ENCODE measurements at regions not wholly inside any gene's neighbourhood (a gene's known extent, or its start where the extent isn't known, plus 50 kb on each side); places are given as distances from the start of the nearest gene placed in this dataset.

DNA sequence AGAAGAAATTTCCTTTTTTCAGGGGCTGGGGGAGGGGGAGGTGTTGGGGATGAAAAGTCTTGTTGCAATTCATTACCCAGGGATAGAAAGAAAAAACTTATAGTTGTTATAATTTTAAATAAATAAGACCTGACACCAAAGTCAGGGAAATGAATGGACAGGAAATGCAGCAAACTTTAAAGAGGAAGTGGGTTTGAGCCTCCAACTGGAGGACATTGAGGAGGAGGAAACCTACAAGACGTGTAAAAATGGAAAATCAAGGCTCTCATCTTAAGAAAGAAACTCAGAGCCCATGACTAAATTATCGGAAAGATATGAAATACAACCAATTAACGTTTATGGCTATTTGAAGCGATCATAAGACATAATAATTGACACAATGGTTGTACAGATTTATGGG, 54.4 kb downstream of the NIBAN1 start:
- no peak for DNase-seq (ENCODE audit: low read depth)

DNA sequence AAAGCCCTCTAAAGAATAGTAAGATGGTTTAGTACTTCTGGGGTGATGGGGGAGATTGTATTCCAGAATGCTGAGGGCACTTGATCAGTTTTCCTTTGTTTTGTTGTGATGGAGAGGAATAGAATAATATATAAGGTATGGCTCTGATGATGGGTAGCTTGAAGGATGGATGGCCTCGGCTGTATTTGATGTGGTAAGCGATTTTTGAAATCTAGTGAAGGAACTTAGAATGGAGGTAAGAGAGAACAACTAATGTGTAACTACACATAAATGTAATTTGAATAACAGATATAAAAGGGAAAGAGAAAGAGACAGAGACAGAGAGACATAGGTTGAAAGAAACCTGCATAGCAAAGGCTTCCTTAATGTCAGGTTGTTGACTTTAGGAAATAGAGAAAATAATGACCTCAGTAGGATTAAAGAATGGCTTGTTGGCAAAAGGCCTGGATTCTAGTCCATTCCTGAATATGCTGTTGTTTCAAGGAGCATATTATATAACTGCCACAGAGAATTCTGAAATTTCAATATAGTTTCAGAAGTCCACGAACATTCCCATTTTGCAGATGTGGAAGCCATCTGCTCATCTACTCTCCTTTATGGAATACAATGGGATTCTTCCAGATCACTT, 58.7 kb downstream of the NIBAN1 start:
- no peak for DNase-seq (ENCODE audit: low read depth)

DNA sequence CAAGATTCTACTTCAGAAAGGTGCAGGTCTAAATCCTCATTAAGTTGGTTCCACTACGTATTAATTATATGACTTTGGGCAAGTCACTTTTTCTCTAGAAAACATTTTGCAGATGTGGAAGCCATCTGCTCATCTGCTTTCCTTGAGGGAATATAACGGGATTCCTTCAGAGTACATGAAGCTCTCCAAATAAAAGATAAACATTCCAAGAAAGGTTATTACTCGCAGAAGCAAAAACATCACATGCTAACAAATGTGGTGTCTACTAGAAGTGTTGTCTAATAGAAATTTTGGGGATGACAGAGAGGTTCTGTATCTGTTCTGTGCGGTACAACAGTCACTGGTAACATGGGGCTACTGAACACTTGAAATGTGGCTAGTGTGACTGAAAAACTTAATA, 60.2 kb downstream of the NIBAN1 start:
- DNase-seq (ENCODE audit: low read depth), result no peak

DNA sequence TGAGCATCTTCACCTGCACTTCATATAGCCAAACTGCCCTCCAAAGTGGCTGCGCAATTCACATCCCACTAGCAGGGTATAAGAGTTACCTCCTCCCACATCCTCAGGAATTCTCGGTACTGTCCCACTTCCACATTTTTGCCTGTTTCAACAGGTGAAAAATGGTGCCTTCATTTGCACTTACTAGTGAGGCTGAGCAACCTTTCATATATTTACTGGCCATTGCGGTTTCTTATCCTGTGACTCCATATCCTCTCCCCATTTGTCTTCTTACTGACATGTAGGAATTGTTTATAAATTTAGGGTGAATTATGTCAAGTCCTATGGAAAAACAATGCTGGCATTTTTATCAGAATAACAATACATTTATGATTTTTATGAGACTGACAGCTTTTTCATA, 61.9 kb downstream of the NIBAN1 start:
- no peak for DNase-seq (ENCODE audit: low read depth)

DNA sequence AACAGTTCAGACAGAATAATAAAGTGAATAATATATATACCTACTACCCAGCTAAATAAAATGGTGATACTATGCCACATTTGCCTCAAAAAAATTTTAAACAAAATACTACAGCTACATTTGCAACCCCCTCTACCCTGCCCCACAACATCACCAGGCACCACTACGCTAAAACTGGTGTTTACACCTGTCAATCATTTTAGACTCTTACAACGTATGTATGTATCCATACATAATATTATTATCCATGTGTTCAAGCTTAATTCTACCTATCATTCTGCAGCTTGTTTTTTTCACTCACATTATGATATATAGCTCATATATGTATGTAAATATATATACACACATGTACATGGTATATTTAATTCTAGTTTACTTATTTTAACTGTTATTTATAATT, 62.5 kb downstream of the NIBAN1 start:
- DNase-seq (ENCODE audit: low read depth), result no peak

DNA sequence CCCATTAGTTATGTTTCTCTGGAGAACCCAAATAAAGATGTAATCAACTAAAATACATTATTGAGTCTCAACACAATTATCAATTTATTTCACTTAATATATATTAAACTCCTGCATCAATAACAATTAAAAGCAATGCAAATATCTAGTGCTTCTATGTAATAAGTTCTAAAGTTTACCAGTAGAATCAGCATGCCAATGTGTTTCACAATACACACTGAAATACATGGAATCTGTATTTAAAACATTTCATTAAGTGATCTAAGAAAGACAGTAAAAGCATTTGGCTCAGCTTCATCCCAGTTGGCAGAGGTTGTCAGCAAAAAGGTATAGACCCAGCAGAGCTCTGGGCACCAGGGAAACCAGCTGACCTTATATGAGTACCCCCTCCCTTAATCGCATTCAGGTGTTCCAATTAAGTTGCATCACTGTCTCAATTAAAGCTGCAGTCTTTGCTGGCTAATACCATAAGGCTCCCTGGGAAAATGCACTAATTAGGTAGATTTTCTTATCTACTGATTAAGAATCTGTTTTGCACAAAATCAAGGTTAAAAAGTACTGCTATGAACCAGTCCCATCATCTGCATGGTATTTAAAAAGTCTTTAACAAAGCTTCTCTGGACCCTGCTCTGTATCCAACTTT, 63.1 kb downstream of the NIBAN1 start:
- DNase-seq (ENCODE audit: low read depth), result no peak

DNA sequence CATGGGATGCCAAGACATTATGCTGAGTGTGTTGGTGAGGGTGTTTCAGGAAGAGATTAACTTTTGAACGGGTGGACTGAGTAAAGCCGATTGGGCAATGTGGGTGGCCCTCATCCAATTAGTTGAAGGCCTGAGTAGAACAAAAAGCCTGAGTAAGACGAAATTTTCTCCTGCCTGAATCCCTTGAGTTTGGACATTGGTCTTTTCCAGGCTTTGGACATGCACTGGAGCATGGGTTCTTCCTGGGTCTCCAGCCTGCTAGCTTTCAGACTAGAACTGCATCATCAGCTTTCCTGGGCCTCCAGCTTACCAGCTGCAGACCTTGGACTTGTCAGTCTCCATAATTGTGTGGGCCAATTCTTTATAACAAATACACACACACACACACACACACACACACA, 63.6 kb downstream of the NIBAN1 start:
- peak; percentile 57 for DNase-seq (ENCODE audit: low read depth)

DNA sequence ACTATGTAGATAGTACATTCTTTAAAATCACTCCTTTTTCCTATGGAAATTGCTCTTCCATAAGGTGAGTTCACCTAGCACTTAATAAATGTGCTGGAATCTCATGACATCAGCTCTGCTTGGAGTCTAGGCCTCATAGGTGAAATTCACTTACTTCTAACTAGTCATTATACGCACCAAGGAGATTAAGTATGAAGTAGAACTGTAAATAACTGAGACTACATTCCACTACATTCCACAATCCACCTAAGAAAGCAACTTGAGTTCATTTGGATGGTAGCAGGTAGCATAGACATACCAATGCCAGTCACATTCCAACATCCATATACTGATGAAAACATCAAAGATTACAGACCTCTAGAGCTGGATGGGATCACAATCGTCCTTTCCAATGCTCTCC, 64.3 kb downstream of the NIBAN1 start:
- peak; percentile 45 for DNase-seq (ENCODE audit: low read depth)

DNA sequence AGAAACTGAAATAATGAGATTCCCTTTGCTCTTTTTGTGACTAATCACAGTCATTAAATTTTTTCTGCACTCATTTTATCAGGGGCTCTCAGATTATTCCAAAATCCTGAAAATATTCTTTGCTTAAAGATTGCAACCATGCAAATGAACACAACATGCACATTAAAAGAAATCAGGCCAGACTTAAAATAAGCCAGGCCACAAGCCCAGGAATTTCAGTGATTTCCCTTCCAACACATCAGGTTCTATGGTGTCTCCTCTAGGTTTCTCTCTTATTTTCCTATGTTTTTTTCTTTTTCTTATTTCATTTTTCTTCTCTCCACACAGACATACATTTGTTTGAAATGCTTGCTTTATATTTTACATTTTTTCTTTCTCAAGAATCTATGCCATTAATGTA, 65.3 kb downstream of the NIBAN1 start:
- no peak for DNase-seq (ENCODE audit: low read depth)

DNA sequence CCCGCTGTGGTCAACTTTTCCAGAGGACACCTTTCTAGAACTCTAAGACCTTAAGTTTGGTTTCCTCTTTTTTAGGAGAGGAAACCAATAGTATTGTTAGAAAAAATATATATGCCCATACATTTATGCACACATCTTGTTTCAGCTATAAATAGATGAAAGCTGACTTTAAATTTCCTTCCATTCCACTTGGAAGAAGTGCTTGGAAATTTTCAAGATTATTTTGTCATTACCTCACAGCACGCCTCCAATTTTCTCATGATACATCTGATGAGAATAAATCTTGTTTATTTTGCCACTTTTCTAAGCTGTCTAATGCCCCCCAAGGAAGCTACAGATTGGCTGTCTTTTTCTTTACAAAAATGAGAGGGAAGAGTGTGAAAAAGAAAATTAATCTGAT, 65.8 kb downstream of the NIBAN1 start:
- DNase-seq (ENCODE audit: low read depth), result no peak

DNA sequence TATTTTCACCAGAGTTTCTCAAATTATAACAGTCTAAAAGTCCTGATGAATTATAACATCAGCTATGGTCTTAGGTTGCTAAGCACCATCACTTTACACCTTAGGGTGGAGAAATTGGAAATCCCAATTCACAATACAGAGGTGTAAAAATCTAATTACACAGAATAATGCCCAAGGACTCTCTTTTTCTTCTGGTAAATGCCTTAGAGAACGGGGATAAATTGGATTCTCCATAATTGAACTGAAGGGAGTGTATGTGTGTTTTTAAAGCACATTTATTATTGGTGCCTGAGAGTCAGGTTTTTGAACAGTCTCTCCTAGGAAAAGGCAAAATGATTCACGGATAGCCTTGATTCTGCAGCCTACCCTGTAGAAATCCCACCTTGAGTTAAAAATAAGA, 66.8 kb downstream of the NIBAN1 start:
- DNase-seq (ENCODE audit: low read depth), result no peak

DNA sequence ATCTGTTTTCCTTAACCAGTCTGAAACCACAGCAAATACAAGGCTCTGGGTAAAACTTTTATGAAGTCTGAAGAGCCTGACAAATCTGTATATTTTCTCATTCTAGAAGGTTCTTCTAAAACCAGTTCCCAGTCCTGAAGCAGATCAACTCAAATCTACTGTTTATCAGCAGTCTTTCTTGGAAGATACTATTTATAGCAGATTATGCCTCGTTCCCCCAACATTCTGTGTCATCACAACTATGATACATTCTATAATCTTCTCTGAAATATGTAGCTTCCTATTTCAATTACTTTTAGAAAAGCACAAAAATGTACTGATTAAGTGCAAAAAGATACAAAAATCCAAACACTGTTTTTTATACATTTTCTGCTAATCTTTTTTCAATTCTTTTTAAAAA, 67.5 kb downstream of the NIBAN1 start:
- DNase-seq (ENCODE audit: low read depth), result no peak

DNA sequence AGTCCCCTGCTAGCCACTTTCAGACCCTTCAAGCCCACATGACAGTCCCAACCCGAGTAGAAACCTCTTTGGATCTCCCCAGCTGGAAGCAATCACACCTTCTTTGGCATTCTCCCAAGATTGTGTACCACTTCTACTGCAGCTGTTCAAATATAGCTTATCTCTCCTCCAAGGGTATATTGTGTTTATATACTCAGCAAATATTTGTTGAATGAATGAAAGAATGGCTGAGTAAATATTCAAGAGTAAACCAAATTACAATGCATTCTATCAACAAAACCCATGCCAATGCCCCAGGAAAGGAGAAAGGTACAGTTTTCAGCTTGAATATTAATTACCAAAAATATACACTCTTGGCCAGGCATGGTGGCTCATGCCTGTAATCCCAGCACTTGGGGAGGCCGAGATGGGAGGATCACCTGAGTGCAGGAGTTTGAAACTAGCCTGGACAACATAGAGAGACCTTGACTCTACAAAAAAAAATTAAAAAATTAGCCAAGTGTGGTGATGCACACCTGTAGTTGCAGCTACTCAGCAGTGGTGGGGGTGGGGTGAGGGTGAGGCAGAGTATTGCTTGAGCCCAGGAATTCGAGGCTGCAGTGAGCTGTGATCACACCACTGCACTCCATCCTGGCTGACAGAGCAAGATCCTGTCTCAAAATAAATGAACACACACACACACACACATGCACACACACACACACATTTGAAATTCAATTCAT, 68.5 kb downstream of the NIBAN1 start:
- DNase-seq (ENCODE audit: low read depth), result no peak

DNA sequence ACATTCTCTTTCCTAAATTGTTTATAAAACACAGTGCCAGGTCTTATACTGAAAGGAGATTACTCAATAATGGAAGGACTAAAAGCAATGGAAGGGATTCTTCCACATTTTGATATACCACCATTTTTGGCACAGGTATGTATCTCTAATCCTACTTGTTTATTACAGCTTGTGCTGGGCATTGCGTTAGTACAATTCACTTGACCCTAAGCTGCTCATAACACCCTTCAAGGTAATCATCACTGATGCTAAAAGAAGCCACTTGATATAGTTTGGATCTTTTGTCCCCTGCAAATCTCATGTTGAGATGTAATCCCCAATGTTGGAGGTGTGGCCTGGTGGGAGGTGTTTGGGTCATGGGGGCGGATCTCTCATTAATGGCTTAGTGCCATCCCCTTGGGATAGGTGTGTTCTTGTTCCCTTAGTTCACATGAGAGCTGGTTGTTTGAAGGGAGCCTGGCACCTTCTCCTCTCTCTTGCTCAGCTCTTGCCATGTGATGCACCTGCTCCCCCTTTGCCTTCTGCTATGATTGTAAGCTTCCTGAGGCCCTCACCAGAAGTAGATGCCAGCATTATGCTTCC, 71.1 kb downstream of the NIBAN1 start:
- no peak for DNase-seq (ENCODE audit: low read depth)

DNA sequence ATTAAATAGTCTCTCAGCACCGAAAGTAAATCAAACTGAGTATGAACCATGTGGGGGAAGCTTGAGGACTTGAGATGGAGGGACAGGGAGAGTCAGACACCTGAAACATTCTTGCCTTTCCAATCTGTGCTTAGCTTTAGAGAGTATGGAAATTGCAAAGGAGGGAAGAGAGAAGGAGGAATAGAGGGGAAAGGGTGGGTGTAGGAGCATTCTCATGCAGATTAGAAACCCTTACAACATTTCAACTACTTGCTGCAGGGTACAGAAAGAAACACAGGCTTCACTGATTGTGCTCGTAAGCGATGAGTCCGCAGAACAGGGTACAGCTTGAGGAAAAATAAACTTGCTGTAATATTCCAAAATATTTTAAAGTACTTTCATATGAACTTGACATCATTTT, 73.8 kb downstream of the NIBAN1 start:
- no peak for DNase-seq (ENCODE audit: low read depth)

DNA sequence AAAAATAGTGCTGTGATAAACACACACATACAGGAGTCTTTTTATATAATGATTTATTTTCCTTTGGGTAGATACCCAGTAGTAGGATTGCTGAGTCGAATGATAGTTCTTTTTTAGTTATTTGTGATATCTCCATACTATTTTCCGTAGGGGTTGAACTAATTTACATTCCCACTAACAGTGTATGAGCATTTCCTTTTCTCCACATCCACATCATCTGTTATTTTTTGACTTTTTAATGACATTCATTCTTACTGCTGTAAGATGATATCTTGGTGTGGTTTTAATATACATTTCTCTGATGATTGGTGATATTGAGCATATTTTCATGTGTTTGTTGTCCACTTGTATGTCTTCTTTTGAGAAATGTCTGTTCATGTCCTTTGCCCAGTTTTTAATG, 78.3 kb downstream of the NIBAN1 start:
- DNase-seq (ENCODE audit: low read depth), result no peak

DNA sequence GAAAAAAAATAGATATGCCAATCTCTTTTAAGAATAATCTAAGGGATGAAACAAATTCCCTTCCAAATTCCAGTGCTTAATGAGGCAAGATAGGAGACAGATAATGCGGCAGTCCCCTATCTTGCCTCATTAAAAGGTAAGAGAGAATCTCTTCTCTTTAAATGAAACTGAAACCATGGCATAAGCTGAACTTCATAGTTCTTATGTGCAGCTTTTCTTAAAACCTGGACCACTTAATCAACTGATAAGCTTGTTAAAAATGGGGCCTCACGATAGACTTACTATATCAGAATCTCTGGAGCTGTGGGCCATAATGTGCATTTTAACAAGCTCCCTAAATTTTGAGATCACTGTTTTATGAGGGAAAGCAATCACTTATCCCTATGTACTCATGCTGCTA, 79.2 kb downstream of the NIBAN1 start:
- no peak for DNase-seq (ENCODE audit: low read depth)

DNA sequence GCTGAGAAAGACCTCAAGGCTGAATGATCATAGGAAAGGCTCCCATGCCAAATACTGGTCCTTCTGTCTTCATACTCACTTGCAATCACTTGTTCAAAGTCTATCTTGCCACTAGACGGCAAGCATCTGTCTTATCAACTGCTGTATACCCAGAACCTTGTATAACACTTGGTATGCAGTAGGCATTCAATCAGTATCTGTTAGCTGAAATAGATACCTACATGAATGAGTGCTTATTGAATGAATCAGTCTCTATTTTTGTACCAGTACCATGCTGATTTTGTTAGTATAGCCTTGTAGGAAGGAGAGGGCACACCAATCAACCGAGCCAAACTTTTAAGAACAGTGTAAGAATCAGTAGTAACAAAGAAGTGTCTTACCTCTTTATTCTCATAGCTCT, 80.6 kb downstream of the NIBAN1 start:
- DNase-seq (ENCODE audit: low read depth), result no peak

DNA sequence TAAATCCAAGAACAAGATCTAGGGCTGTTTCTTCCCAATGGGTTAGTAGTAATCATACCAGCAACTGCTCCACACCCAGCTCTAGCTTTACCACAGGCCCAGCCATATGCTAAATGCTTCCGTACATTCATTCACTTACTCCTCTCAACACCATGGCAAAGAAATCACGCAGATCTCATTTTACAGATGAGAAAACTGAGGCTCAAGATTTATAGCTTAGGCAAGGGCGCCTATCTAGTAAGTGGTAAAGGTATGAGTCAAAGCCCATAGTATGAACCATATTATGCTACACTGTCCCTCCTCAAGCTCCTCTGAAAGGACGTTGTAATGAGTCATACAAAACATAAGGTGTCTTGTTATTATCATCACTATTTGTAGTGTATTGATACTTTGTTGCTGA, 82.2 kb downstream of the NIBAN1 start:
- no peak for DNase-seq (ENCODE audit: low read depth)

DNA sequence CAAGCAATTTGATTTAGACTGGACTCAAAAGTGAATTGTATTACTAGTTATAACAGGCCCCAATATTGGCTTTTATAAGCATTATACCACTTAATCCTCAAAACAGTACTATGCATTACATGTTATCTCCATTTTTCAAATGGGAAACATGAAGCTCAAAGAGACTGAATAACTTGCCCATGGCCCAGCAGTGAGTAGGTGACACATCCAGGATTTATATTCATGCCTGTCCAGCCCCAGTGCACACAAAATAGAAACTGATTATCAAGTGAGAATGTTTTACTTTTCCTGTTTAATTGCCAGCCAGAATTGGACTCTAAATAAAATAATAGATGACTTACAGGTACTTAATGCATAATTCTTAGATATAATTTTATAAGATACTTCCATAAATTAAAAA, 82.9 kb downstream of the NIBAN1 start:
- no peak for DNase-seq (ENCODE audit: low read depth)

DNA sequence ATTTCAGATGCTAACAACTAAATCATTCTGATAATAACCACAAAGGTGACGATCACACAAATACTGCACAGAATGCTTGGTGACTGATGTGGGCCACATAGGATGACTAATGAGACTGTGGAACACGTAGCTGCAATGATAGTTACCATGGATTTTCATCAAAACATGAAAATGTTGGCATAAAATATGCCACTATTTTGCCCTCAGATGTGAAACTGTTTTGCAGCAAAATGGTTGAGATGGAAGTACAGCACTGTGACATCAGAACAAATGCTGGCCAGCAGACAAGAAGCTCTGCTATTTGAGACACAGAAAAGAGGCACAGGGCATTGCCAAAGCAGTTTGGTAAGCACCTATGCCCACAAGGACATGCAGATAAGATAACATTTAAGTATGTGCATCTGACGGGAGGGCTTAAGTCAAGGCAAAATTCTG, 83.8 kb downstream of the NIBAN1 start:
- no peak for DNase-seq (ENCODE audit: low read depth)

DNA sequence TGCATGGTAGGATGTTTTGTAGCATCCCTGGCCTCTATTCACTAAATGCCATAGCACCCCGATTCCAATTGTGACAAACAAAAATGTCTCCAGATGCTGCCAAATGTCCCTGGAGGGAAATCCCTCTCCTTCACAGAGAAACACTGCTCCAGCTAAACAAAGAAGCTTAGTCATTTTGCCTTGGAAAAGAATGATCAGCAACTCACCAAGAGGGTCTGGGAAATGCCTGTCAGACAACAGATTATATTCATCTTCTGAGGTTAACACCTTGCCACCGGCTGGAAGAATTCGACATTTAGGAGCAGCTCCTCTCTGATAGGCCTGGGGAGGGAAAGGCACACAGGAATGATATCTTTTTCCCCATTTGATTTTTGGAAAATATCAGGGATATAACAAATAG, 84.4 kb downstream of the NIBAN1 start:
- no peak for DNase-seq (ENCODE audit: low read depth)

DNA sequence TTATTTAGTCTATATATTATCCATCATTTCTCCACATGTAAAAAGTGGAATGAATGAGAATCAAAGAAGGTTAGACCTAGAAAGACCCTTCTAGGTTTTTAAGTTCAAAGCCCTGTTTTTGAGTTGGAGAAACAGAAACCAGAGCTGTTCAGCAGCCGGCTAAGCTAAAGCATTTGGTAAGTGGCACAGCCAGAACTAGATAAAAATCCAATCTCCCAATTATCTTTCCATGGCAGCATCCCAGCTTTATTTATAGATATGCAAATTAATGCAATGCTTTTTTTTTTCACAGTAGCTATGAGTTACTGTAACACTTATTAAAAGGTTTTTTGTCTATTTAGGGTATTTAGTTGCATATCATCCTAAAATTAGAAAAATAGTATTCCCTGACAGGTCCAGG, 85.1 kb downstream of the NIBAN1 start:
- no peak for DNase-seq (ENCODE audit: low read depth)

Data from renal cortical epithelial cell (primary cell).